Gastroesophageal sphincter (tissue), 4 donors: ENCODE measurements at regions not wholly inside any gene's neighbourhood (a gene's known extent, or its start where the extent isn't known, plus 50 kb on each side); places are given as distances from the start of the nearest gene placed in this dataset.

Source experiments
- ATAC-seq: fragments of 150-250 bp; one replicate; pipeline ENCODE4 v1.9.1; 2016; ENCODE audit warnings: mild to moderate bottlenecking, moderate library complexity
- H3K27ac ChIP-seq, 4 donors: fragments of 200-600 bp; sonication (generic) in 3 of 4; 1 replicate in 3 of 4; 2 replicates in 1 of 4; pipeline ENCODE4 v1.5.1; 2016 to 2019
- H3K27me3 ChIP-seq: fragments of 200-600 bp; sonication (generic); one replicate; pipeline ENCODE4 v1.5.1; 2019
- H3K36me3 ChIP-seq, 2 donors: fragments of 200-600 bp; sonication (generic); one replicate each; pipeline ENCODE4 v1.5.1; 2019; ENCODE audit warnings: control low read depth in 1 of 2
- H3K4me1 ChIP-seq, 3 donors: fragments of 200-600 bp; sonication (generic); 1 replicate in 2 of 3; 2 replicates in 1 of 3; pipeline ENCODE4 v1.5.1; 2016 to 2019; ENCODE audit warnings: control low read depth in 2 of 3
- H3K4me3 ChIP-seq, 2 donors: fragments of 200-600 bp; sonication (generic); one replicate each; pipeline ENCODE4 v1.5.1; 2019; ENCODE audit warnings: mild to moderate bottlenecking in 1 of 2, moderate library complexity in 1 of 2
- H3K9me3 ChIP-seq, 3 donors: fragments of 200-600 bp; sonication (generic); one replicate each; pipeline ENCODE4 v1.5.1; 2017 to 2019; ENCODE audit warnings: control low read depth in 2 of 3
- CTCF ChIP-seq, 4 experiments: fragments of 200-600 bp in 2 of 4; fragments of 450-650 bp in 2 of 4; sonication (generic) in 1 of 4; IDR thresholded peaks; one replicate each; pipeline ENCODE4 v1.5.1; 2017 to 2019; ENCODE audit warnings: antibody characterized with exemption in 4 of 4, mild to moderate bottlenecking in 2 of 4, moderate library complexity in 2 of 4
- EP300 ChIP-seq: sonication (generic); formaldehyde crosslinking; IDR thresholded peaks from one replicate; pipeline ENCODE4 v1.6.1; 2017; ENCODE audit warnings: antibody characterized with exemption, mild to moderate bottlenecking
- POLR2A ChIP-seq, 2 donors: fragments of 450-650 bp; IDR thresholded peaks; one replicate each; pipeline ENCODE4 v1.6.1; 2017; ENCODE audit warnings: antibody characterized with exemption in 2 of 2, mild to moderate bottlenecking in 2 of 2, moderate library complexity in 1 of 2
- POLR2AphosphoS5 ChIP-seq: sonication (generic); formaldehyde crosslinking; IDR thresholded peaks from one replicate; pipeline ENCODE4 v1.6.1; 2017; ENCODE audit warnings: antibody characterized with exemption
- WGBS, 2 donors: methylation state at CpG; one replicate each; pipeline ENCODE4 v1.1.5; 2018; ENCODE audit warnings: low coverage in 1 of 2; 5-methylcytosine and 5-hydroxymethylcytosine counted together

- no peaks in the 10 kb centered on the region for H3K27me3 ChIP-seq
- no peak overlapping the region for H3K4me3 ChIP-seq
- no peaks in the 10 kb centered on the region for H3K36me3 ChIP-seq
- no peaks in the 10 kb centered on the region for H3K9me3 ChIP-seq
- no peak for ATAC-seq
- H3K4me1 ChIP-seq = no peaks in the 10 kb centered on the region
- H3K27ac ChIP-seq = no peak overlapping the region
- no peak for TF ChIP-seq POLR2A (IDR thresholded peaks at IDR 0.05)
- TF ChIP-seq EP300 = no peak
- TF ChIP-seq POLR2AphosphoS5 = no peak
- no peak for TF ChIP-seq CTCF (IDR thresholded peaks at IDR 0.05)
- WGBS, 2 donors = 74 to 77% methylated on average over 4 to 7 of the region's 7 CpGs
These were observed 51.1 kb upstream of the CRY1 start for GRCh38 chr12:107144441-107144840.

GRCh38 chr12:107144990-107145389 is 51.6 kb upstream of the CRY1 start:
- 50 to 57% methylated on average over 2 of the region's 2 CpGs for WGBS, 2 donors
- ATAC-seq = no peak
- Histone ChIP-seq H3K27ac (no peak overlapping the region), H3K4me1 (no peaks in the 10 kb centered on the region), H3K36me3 (no peaks in the 10 kb centered on the region), H3K9me3 (no peaks in the 10 kb centered on the region), H3K27me3 (no peaks in the 10 kb centered on the region), H3K4me3 (no peak overlapping the region)
- TF ChIP-seq CTCF (IDR thresholded peaks at IDR 0.05) = no peak
- no peak for TF ChIP-seq POLR2AphosphoS5
- no peak for TF ChIP-seq POLR2A (IDR thresholded peaks at IDR 0.05)
- no peak for TF ChIP-seq EP300

GRCh38 chr12:107145397-107145796 is 52.0 kb upstream of the CRY1 start:
- Histone ChIP-seq H3K9me3 (no peaks in the 10 kb centered on the region), H3K4me3 (no peak overlapping the region), H3K27me3 (no peaks in the 10 kb centered on the region), H3K27ac (no peak overlapping the region), H3K4me1 (no peaks in the 10 kb centered on the region), H3K36me3 (no peaks in the 10 kb centered on the region)
- no peak for TF ChIP-seq POLR2AphosphoS5
- 57 to 67% methylated on average over 6 of the region's 6 CpGs for WGBS, 2 donors
- ATAC-seq = no peak

GRCh38 chr12:107148107-107148506 is 54.8 kb upstream of the CRY1 start:
- Histone ChIP-seq H3K27ac (no peak overlapping the region), H3K4me3 (no peak overlapping the region), H3K27me3 (no peaks in the 10 kb centered on the region), H3K4me1 (no peaks in the 10 kb centered on the region), H3K36me3 (no peaks in the 10 kb centered on the region), H3K9me3 (peaks cover 0 to 8% (median 0%) of the 10 kb centered on the region in 3 donors)
- TF ChIP-seq EP300 (no peak), POLR2A (IDR thresholded peaks at IDR 0.05) (no peak), CTCF (IDR thresholded peaks at IDR 0.05) (no peak), POLR2AphosphoS5 (no peak)
- ATAC-seq = no peak
- WGBS, 2 donors = 66 to 69% methylated on average over 2 of the region's 2 CpGs

- no peak overlapping the region for H3K27ac ChIP-seq
- H3K4me1 ChIP-seq = no peaks in the 10 kb centered on the region
- TF ChIP-seq POLR2AphosphoS5 (no peak), POLR2A (IDR thresholded peaks at IDR 0.05) (no peak), CTCF (IDR thresholded peaks at IDR 0.05) (no peak), EP300 (no peak)
- H3K9me3 ChIP-seq = peaks cover 0 to 8% (median 0%) of the 10 kb centered on the region in 3 donors
- WGBS, 2 donors = 79 to 80% methylated on average over 3 of the region's 3 CpGs
- peaks cover 12% of the 10 kb centered on the region for H3K27me3 ChIP-seq
- ATAC-seq = no peak
- no peaks in the 10 kb centered on the region for H3K36me3 ChIP-seq
- no peak overlapping the region for H3K4me3 ChIP-seq
These were observed 59.0 kb upstream of the CRY1 start for GRCh38 chr12:107152315-107152714.
